ENCODE measurements at regions not wholly inside any gene's neighbourhood (a gene's known extent, or its start where the extent isn't known, plus 50 kb on each side); places are given as distances from the start of the nearest gene placed in this dataset.
"Not testable (repeated sequence)": the region's sequence is repeated elsewhere in the genome, so short reads cannot be mapped to it uniquely, and the experiment has no call there.

DNA sequence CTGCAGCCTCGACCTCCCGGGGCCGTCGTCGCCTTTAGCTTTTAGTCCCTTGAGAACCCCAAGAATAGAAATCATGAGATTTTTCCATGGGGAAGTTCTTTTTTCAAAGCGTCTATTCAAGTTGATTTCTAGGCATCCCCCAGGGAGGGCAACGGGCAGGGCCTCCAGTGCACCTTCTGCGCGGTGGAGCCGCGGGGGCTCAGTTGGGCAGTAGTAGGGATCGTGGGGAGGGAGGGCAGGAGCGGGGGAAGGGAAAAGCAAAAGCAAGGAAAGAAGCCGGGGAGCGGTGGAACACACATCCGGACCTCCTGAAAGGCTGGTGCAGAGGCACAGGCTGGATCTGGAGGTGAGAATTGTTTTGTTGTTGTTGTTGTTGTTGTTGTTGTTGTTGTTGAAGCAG is 103.4 kb downstream of the PPIAL4G start:
- FAIRE-seq (no peak), DNase-seq (ENCODE audit: insufficient read length, low spot score) (no peak)
- no peak for TF ChIP-seq CTCF (IDR thresholded peaks at IDR 0.05; ENCODE audit: insufficient read depth, missing control alignments)

- no peak for FAIRE-seq
Observed at GRCh38 chr1:148379170-148379500, 104.0 kb downstream of the PPIAL4G start.

DNA sequence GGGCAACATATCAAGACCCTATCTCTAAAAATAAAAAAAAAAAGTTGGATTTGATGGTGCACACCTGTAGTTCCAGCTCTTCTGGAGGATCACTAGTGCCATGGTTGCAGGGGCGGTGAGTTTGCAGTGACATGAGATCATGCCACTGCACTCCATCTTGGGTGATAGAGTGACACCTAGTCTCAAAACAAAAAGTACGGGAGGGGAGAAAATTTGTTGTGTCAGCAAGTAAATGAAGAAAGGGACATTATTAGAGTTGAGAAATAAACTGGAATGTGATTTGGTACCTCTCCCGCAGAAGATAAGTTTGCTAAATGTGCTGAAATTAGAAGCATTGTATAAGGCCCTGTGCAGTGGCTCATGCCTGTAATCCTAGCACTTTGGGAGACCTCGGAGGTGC is 105.1 kb downstream of the PPIAL4G start:
- DNase-seq (ENCODE audit: insufficient read length, low spot score); FAIRE-seq: not testable (repeated sequence)

More at GRCh38 chr1:148379170-148379500, 104.0 kb downstream of the PPIAL4G start:
- DNase-seq (ENCODE audit: insufficient read length, low spot score) = no peak
- TF ChIP-seq CTCF (IDR thresholded peaks at IDR 0.05; ENCODE audit: insufficient read depth, missing control alignments) = no peak

- not testable (repeated sequence) for DNase-seq (ENCODE audit: insufficient read length, low spot score); FAIRE-seq
Observed at GRCh38 chr1:148377045-148377444, 106.1 kb downstream of the PPIAL4G start.

DNA sequence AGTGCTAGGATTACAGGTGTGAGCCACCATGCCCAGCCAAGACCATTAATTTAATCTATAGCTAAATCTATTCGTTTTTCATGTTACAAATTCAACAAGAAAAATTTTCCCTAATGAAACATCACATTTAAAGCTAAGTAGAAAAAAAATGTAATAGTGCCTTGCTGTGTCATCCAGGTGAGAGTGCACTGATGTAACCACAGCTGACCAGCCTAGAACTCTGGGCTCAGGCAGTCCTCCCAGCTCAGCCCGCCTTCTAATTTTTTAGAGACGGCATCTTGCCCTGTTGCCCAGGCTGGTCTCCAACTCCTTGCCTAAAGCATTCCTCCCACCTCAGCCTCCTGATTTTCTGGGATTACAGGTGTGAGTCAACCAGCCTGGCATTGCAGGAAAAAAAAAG is 109.0 kb downstream of the PPIAL4G start:
- TF ChIP-seq CTCF (IDR thresholded peaks at IDR 0.05; ENCODE audit: insufficient read depth, missing control alignments) = no peak
- DNase-seq (ENCODE audit: insufficient read length, low spot score) = no peak
- no peak for FAIRE-seq

GRCh38 chr1:148373192-148373925 is 109.7 kb downstream of the PPIAL4G start:
- TF ChIP-seq CTCF (IDR thresholded peaks at IDR 0.05; ENCODE audit: insufficient read depth, missing control alignments) = no peak
- DNase-seq (ENCODE audit: insufficient read length, low spot score) (no peak), FAIRE-seq (no peak)

- FAIRE-seq = no peak
- DNase-seq (ENCODE audit: insufficient read length, low spot score) = no peak
- no peak for TF ChIP-seq CTCF (IDR thresholded peaks at IDR 0.05; ENCODE audit: insufficient read depth, missing control alignments)
Observed at GRCh38 chr1:148372731-148373130, 110.4 kb downstream of the PPIAL4G start.

- not testable (repeated sequence) for DNase-seq (ENCODE audit: insufficient read length, low spot score); FAIRE-seq
Observed at GRCh38 chr1:148372051-148372726, 110.9 kb downstream of the PPIAL4G start.

All from D721Med (cell line).